Testis (tissue), 2 donors: ENCODE measurements at regions not wholly inside any gene's neighbourhood (a gene's known extent, or its start where the extent isn't known, plus 50 kb on each side); places are given as distances from the start of the nearest gene placed in this dataset.

Experiments used
- DNase-seq: peaks from one replicate; pipeline ENCODE4 v3.0.0-alpha.2; 2019
- H3K27ac ChIP-seq, 2 donors: fragments of 200-600 bp; sonication (generic); one replicate each; pipeline ENCODE4 v1.5.1; 2019
- H3K27me3 ChIP-seq: fragments of 200-600 bp; sonication (generic); one replicate; pipeline ENCODE4 v1.5.1; 2019
- H3K36me3 ChIP-seq: fragments of 200-600 bp; sonication (generic); one replicate; pipeline ENCODE4 v1.5.1; 2017; ENCODE audit warnings: low read depth; ENCODE audit errors: missing control alignments
- H3K4me1 ChIP-seq: fragments of 200-600 bp; sonication (generic); one replicate; pipeline ENCODE4 v1.5.1; 2019
- H3K4me3 ChIP-seq, 2 donors: fragments of 200-600 bp; sonication (generic); one replicate each; pipeline ENCODE4 v1.5.1; 2017 to 2019
- H3K9me3 ChIP-seq: fragments of 200-600 bp; sonication (generic); one replicate; pipeline ENCODE4 v1.5.1; 2017
- POLR2A ChIP-seq: fragments of 450-650 bp; IDR thresholded peaks from one replicate; pipeline ENCODE4 v1.6.1; 2017; ENCODE audit warnings: antibody characterized with exemption, mild to moderate bottlenecking, moderate library complexity
- WGBS, 2 donors: methylation state at CpG; one replicate each; pipeline ENCODE4 v1.1.5; 2018; 5-methylcytosine and 5-hydroxymethylcytosine counted together
- intact Hi-C: fragments of 100-400 bp; cut with DNase I; formaldehyde crosslinking; loops from one replicate; pipeline ENCODE4 v1.15.1; 2023; ENCODE audit warnings: low total_unique reads
- TF ChIP-seq, protein P1 (sequence below), 3 experiments: fragments of 450-650 bp in 2 of 3; fragments of 200-600 bp in 1 of 3; sonication (generic) in 1 of 3; IDR thresholded peaks; one replicate each; pipeline ENCODE4 v1.5.1; 2016 to 2019; ENCODE audit warnings: antibody characterized with exemption in 3 of 3, mild to moderate bottlenecking in 2 of 3, moderate library complexity in 1 of 3

DNA sequence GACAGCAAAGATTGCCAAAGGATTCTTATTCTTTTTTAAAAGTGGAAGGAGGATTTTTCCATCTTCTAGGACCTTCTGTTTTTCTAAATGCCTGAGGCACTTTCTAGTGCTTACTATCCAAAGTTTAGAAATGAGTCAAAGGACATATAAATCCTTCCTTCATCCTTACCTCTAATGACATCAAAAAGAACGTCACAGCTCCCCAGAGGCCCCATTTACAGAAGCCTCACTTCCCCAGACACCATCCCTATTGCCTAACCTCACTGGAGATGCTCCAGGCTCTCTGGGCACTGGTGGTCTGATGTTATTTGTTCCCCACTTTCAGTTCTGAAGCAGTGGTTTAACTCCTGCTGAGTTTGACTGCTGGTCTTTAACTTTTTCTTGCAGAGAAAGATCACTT lies 504.3 kb downstream of the AGTPBP1 start:
- no peaks in the 10 kb centered on the region for H3K27me3 ChIP-seq
- no peaks in the 10 kb centered on the region for H3K4me1 ChIP-seq
- no peak overlapping the region for H3K27ac ChIP-seq
- TF ChIP-seq, protein P1, sequence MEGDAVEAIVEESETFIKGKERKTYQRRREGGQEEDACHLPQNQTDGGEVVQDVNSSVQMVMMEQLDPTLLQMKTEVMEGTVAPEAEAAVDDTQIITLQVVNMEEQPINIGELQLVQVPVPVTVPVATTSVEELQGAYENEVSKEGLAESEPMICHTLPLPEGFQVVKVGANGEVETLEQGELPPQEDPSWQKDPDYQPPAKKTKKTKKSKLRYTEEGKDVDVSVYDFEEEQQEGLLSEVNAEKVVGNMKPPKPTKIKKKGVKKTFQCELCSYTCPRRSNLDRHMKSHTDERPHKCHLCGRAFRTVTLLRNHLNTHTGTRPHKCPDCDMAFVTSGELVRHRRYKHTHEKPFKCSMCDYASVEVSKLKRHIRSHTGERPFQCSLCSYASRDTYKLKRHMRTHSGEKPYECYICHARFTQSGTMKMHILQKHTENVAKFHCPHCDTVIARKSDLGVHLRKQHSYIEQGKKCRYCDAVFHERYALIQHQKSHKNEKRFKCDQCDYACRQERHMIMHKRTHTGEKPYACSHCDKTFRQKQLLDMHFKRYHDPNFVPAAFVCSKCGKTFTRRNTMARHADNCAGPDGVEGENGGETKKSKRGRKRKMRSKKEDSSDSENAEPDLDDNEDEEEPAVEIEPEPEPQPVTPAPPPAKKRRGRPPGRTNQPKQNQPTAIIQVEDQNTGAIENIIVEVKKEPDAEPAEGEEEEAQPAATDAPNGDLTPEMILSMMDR (IDR thresholded peaks at IDR 0.05), result no peak
- TF ChIP-seq POLR2A, result no peak
- H3K36me3 ChIP-seq, result no peaks in the 10 kb centered on the region
- intact Hi-C loops, result no loop called here
- H3K4me3 ChIP-seq, result no peak overlapping the region
- 26 to 59% methylated on average over 1 of the region's 1 CpG for WGBS, 2 donors
- DNase-seq, result no peak
- no peaks in the 10 kb centered on the region for H3K9me3 ChIP-seq

DNA sequence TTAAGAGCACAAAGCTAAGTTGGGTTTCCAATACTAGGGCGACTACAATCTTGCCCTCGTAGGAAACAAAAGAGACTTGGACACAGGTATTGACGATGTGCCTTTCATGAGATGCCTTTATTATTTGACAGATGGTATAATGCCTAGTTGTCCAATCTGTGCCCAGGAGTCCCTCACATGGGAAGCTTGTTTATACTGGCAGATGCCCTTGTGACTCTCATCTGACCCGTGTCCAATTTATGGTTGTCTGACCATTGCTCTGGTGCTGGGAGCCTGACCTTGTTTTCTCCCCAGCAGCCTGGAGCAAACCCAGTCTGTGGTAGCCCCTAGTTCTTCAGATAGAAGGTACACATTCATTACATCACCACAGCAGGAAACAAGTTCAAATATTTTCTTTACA lies 511.7 kb downstream of the AGTPBP1 start:
- no peaks in the 10 kb centered on the region for H3K27me3 ChIP-seq
- TF ChIP-seq POLR2A, result no peak
- TF ChIP-seq, protein P1 (IDR thresholded peaks at IDR 0.05), result no peak
- no peak for DNase-seq
- H3K36me3 ChIP-seq, result no peaks in the 10 kb centered on the region
- no peak overlapping the region for H3K4me3 ChIP-seq
- no peaks in the 10 kb centered on the region for H3K4me1 ChIP-seq
- intact Hi-C loops, result no loop called here
- no peaks in the 10 kb centered on the region for H3K9me3 ChIP-seq
- WGBS, 2 donors, result 83 to 86% methylated on average over 4 of the region's 4 CpGs
- H3K27ac ChIP-seq, result no peak overlapping the region

DNA sequence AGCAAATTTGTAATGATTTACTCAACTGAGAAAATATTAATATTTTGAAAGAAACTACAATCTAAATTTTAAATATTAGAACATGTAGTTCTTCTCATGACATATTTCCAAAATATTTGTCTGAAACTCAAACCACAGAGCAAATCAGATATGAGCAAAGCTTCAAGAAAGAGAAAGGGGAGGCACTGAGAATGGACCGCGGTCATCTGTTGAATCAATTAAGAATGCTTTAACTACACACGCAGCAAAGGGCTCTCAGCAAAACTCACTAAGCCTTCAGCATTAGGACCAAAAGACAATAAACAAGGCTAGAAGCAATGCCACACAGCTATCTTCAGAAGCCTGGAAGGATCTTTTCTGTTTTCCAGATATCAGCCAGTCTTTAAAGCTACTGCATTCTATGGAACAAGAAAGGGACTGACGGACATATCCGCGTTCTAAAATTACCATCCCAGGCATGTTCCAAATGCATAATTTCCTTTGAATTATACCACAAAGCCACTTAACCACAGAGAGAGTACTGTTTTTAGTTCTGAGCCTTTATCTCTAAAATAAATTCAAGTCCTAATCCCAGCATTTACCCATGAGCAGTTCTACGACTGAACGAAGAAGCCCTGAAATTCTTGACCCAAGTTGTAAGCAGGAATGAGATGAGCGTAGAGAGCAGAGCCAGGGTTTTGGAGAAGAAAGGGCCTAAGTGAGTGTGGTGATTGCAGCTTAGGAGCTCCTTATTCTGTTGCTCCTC lies 513.5 kb downstream of the AGTPBP1 start:
- H3K27ac ChIP-seq, result no peak overlapping the region
- 68 to 74% methylated on average over 9 of the region's 9 CpGs for WGBS, 2 donors
- H3K9me3 ChIP-seq, result no peaks in the 10 kb centered on the region
- no peaks in the 10 kb centered on the region for H3K27me3 ChIP-seq
- H3K4me1 ChIP-seq, result no peaks in the 10 kb centered on the region
- DNase-seq, result no peak
- H3K36me3 ChIP-seq, result no peaks in the 10 kb centered on the region
- no peak overlapping the region for H3K4me3 ChIP-seq
- intact Hi-C loops, result no loop called here
- TF ChIP-seq, protein P1 (IDR thresholded peaks at IDR 0.05), result no peak
- TF ChIP-seq POLR2A, result no peak

DNA sequence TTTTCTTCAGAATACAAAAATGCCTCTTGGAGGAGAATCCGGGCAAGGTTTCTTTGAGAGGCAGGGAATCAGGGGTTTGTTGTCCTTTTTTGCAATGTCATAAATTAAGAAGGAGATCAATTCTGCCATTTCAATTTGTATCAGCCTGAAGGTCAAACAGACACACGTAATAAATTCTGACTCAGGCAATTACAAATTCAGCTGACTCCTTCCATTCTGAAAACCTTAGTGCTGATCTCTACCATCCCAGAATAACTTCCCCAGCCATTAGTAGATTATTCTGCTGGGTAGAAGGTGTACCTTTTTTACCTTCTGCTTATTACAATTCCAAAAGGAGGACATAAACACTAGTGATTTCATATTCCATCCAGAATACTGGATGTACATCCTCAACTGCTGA lies 516.6 kb downstream of the AGTPBP1 start:
- Histone ChIP-seq H3K27me3 (no peaks in the 10 kb centered on the region), H3K36me3 (no peaks in the 10 kb centered on the region), H3K4me3 (no peak overlapping the region), H3K27ac (no peak overlapping the region), H3K9me3 (no peaks in the 10 kb centered on the region), H3K4me1 (no peaks in the 10 kb centered on the region)
- intact Hi-C loops, result no loop called here
- DNase-seq, result no peak
- TF ChIP-seq, protein P1 (IDR thresholded peaks at IDR 0.05), result no peak
- no peak for TF ChIP-seq POLR2A
- WGBS, 2 donors, result 76 to 80% methylated on average over 2 of the region's 2 CpGs

DNA sequence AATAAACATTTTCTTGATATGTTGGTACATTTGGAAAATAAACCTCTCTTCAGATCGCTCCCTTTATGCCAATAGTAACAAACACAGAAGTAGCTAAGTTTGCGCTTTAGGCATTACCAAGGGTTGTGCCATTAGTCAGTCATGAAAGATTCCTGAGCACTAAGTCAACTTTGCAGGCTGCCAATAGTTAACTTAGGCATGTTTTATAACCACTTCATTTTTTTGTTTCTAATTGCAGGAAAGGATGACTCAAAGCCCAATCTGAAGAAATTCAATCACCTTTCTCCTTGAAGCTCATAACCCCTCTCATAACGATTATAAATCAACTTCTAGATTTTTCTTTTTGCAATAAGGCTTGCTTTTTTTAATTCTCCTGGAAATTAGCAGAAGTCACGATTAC lies 517.0 kb downstream of the AGTPBP1 start:
- no peak for DNase-seq
- TF ChIP-seq, protein P1 (IDR thresholded peaks at IDR 0.05), result no peak
- TF ChIP-seq POLR2A, result no peak
- 82 to 91% methylated on average over 4 of the region's 4 CpGs for WGBS, 2 donors
- Histone ChIP-seq H3K27ac (no peak overlapping the region), H3K4me1 (no peaks in the 10 kb centered on the region), H3K36me3 (no peaks in the 10 kb centered on the region), H3K9me3 (no peaks in the 10 kb centered on the region), H3K27me3 (no peaks in the 10 kb centered on the region), H3K4me3 (no peak overlapping the region)
- intact Hi-C loops, result no loop called here
